ENCODE measurements at regions not wholly inside any gene's neighbourhood (a gene's known extent, or its start where the extent isn't known, plus 50 kb on each side); places are given as distances from the start of the nearest gene placed in this dataset.

DNA sequence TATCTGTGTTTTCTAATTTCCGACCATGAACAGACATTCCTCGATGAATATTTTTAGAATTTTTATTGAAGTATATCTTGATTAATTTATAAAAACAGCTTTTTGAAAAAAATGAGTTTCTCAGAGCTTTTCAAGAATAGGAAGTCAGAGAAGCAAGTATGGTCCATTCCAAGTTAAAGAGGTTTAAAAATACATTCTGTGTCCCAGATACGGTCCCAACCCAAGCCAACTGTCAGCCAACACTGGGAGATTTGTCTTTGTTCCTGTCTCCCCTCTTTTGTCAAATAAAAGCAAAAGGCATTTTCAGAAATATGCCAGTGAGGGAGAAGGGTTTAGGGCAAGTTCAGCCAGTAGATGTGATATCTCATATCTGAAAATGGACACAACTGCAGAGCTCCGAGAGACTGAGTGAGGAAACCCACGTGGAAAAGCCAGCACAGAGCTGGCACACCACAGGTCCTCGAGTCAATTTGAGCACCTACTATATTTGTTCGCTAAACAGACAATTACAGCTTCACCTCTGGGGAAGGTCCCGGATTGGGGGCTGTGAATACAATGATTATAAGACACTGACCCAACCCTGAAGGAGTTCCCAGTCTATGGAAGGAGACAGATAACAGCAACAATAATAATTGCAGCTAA, 59.8 kb downstream of the C11orf91 start:
- TF ChIP-seq, protein P1, sequence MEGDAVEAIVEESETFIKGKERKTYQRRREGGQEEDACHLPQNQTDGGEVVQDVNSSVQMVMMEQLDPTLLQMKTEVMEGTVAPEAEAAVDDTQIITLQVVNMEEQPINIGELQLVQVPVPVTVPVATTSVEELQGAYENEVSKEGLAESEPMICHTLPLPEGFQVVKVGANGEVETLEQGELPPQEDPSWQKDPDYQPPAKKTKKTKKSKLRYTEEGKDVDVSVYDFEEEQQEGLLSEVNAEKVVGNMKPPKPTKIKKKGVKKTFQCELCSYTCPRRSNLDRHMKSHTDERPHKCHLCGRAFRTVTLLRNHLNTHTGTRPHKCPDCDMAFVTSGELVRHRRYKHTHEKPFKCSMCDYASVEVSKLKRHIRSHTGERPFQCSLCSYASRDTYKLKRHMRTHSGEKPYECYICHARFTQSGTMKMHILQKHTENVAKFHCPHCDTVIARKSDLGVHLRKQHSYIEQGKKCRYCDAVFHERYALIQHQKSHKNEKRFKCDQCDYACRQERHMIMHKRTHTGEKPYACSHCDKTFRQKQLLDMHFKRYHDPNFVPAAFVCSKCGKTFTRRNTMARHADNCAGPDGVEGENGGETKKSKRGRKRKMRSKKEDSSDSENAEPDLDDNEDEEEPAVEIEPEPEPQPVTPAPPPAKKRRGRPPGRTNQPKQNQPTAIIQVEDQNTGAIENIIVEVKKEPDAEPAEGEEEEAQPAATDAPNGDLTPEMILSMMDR (IDR thresholded peaks at IDR 0.05) = no peak
- no peak for TF ChIP-seq POLR2A (IDR thresholded peaks at IDR 0.05)
